GM12878 (cell line): ENCODE measurements at regions not wholly inside any gene's neighbourhood (a gene's known extent, or its start where the extent isn't known, plus 50 kb on each side); places are given as distances from the start of the nearest gene placed in this dataset.
"Not testable (repeated sequence)": the region's sequence is repeated elsewhere in the genome, so short reads cannot be mapped to it uniquely, and the experiment has no call there.

ENCODE experiments used
- POLR2AphosphoS5 ChIP-seq: IDR thresholded peaks from 2 replicates; pipeline ENCODE4 v1.6.1; 2011; ENCODE audit warnings: mild to moderate bottlenecking, low read length, inconsistent platforms
- ZSCAN29 ChIP-seq: fragments of 450-650 bp; IDR thresholded peaks from 2 replicates; pipeline ENCODE4 v1.6.1; 2017; ENCODE audit warnings: mild to moderate bottlenecking, moderate library complexity

- TF ChIP-seq POLR2AphosphoS5, ZSCAN29: not testable (repeated sequence)
These were observed 144.6 kb downstream of the OR4M2 start for GRCh38 chr15:22224961-22225360.
